Limb (tissue), 2 donors: ENCODE measurements at regions not wholly inside any gene's neighbourhood (a gene's known extent, or its start where the extent isn't known, plus 50 kb on each side); places are given as distances from the start of the nearest gene placed in this dataset.

Experiments
- DNase-seq, 2 donors: peaks; one replicate each; pipeline ENCODE4 v3.0.0-alpha.2; 2016; ENCODE audit errors: extremely low spot score in 2 of 2

- no peak for DNase-seq
Observed at GRCh38 chr17:73783382-73783766, 139.1 kb upstream of the SDK2 start.

- DNase-seq, result no peak
Observed at GRCh38 chr17:73783945-73784603, 139.8 kb upstream of the SDK2 start.

DNA sequence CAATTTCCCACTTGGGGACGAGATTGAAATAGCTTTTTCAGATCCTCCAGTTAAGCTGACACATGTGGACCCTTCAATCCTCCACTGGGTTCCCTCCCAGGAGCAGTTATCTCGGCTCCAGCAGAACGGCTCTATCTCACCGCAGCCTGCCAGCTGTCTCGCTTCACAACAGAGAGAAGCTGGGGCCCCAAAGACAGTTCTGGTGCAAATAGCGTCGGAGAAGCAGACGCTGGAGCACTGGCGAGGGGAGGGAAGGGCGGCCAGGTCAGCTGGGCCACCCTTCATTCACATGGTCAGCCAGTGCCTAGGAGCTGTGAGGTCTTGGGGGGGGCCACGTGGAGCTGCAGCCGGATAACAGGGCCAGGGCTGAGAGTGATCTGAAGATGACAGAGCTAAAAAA is 141.3 kb upstream of the SDK2 start:
- DNase-seq, result no peak

DNA sequence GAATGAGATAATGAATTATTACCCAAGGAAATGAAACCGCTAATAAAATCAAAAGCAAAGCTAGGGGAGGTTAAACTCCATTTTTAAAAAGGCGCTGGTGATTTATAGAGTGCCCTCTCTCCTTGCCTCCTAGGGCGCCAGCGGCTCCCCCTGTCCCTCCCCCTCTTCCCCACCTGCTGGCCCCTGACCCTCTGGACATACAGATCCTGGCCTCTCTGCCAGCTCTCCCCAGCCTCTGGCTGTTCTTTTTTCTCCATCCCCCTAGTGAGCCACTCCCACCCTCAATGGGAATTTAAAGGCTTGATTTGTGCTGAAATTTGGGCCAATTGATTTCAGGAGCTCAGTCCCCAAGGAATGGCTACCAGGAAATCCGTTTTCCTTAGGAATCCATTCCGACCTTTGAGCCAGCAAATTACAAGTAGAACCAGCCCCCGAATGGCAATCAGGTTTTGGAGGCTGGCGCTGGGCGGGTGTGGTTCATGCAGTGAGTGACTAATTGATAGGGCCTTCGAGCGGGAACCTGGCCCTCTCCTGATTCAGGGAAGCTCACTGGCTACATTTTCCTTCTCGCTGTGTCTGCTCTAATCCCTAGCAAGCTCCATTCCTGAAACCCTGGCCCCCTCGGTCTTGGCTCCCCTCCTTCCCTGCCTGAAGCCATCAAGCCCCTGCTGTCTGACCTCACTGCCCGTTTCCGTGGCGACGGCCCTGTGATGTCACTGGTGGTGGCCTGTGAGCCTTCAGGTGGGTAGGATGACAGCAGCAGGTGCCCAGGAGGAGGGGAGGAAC is 141.9 kb upstream of the SDK2 start:
- DNase-seq, result peak in 1 of 2 donors; percentile 54

DNA sequence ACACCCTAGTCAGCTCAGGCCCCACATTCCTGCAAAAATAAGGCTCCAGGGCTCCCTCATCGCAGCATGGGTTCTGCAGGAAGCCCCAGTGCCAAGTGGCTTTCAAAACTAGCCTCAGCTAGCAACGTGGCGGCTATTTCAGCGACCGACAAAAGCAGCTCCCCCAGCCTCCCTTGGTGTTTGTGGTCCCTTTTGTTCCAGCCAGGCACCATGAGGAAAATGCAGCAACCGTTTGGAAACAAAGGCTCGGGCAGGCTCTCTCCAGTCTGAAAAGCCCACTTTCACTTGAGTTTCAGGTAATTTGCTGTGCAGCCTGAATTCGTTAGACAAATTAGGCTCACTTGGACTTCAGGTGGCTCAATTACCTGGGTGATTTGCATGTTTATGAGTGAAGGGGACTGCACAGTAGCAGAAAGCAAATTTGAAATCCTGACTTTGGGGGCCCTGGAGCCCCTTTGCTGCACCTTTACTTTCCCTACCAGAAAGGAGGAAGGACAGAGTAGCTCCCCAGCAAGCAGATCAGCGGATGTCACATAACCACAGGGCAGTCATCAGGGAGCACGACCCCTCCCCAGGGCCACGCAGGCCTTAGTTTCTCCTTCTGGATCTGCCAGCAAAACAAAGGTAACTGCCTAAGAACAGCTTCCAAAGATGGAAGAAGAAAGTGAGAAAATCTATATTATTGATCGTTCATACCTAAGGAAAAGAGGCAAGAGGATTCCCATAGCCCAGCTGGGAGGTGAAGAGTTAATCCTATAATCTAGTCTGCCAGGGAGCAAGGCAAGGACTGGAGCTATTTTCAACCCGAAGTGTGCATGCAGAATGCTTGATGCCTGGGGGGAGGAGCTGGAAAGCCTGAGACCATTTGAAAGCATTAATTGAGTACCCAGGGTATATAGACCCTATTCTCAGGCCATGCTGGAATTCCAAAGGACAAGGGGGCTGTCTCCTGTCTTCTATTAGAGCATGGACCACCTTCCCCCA is 143.1 kb upstream of the SDK2 start:
- no peak for DNase-seq

- no peak for DNase-seq
Observed at GRCh38 chr17:73788111-73788510, 143.9 kb upstream of the SDK2 start.

DNA sequence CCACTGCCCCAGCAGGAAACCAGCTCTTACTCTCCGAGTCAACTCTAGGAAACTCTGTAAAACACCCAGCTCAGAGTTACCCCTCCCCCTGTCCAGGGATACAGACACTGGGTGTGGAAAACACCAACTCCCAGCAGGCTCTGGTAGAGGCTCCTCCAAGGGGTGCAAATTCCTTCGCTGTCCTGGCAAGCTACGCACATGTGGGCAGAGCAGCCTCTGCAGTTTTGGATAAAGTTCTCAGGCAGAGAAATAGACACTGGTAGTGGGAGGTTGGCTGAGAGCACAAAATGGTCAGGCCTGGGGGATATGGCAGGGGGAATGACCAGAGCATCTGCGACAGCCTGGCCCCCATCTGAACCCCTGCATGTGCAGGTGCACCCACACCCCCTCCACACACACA is 146.9 kb upstream of the SDK2 start:
- no peak for DNase-seq

- DNase-seq, result no peak
Observed at GRCh38 chr17:73791631-73792030, 147.4 kb upstream of the SDK2 start.

- DNase-seq, result no peak
Observed at GRCh38 chr17:73792994-73793393, 148.7 kb upstream of the SDK2 start.

GRCh38 chr17:73794336-73794735 is 150.1 kb upstream of the SDK2 start:
- DNase-seq, result no peak

DNA sequence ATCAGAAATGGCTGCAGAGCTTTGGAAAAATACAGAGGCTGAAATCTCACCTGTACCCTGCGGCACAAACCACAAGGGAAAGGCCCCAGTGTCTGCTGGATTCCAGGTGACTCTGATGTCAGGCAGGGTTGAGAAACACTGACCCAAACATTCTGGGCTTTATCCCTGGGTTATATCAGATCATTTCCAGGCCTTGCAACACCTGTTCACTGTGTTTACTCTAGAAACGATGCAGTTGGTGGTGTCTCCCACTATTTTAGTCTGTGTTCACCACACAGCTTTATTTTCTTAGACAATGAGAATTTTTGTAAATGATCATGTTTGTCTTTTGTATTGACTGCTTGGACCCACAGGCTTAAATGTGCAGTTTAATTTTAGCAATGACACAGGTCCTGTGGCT is 151.5 kb upstream of the SDK2 start:
- no peak for DNase-seq

GRCh38 chr17:73797594-73798110 is 153.4 kb upstream of the SDK2 start:
- no peak for DNase-seq

- no peak for DNase-seq
Observed at GRCh38 chr17:73798111-73798748, 154.0 kb upstream of the SDK2 start.

GRCh38 chr17:73799096-73799495 is 154.9 kb upstream of the SDK2 start:
- no peak for DNase-seq

DNA sequence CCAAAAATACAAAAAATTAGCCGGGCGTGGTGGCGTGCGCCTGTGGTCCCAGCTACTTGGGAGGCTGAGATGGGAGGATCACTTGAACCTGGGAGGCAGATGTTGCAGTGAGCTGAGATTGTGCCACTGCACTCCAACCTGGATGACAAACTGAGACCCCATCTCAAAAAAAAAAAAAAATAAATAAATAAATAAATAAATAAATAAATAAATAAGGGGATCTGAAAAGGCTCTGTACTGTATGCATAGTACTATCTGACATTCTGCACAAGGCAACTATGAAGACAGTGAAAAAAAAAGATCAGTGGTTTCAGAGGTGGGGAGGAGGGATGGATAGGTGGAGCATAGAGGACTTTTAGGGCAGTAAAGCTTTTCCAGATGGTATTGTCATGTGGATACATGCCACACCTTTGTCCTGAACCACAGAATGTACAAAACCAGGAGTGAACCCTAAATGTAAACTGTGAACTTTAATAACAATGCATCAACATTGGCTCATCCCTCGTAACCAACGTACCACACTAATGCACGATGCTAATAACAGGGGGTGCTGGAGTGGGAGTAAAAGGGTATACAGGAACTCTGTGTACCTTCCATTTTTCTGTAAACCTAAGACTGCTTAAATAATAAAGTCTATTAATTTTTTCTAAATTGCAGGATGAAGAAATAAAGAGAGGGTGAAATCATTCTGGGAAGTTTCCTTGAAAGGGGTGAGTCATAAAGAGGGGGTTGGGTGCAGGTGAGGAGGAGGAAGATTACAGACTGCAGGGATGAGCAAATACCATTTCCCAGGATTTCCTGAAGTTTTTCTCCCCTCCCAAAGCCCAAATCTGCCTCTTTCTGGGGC is 155.8 kb upstream of the SDK2 start:
- DNase-seq, result no peak

DNA sequence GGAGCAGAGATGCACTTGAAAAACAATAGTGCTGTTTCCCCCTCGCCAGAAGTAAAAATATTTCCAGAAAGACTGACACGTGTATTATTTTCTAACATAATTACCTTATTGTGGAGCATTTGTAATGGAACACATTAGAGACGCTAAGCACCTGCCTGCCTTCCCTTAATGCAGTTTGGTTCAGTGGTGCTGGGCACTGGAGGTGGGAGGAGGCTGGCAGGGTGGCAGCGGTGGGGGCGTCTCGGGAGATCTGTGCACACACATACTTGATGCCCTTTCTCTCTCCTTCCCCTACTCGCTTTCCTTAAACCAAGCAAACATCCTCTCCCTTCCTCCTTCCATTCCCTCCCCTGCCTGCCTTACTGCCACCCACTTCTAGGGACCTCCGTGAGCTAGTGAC is 156.6 kb upstream of the SDK2 start:
- DNase-seq, result no peak

DNA sequence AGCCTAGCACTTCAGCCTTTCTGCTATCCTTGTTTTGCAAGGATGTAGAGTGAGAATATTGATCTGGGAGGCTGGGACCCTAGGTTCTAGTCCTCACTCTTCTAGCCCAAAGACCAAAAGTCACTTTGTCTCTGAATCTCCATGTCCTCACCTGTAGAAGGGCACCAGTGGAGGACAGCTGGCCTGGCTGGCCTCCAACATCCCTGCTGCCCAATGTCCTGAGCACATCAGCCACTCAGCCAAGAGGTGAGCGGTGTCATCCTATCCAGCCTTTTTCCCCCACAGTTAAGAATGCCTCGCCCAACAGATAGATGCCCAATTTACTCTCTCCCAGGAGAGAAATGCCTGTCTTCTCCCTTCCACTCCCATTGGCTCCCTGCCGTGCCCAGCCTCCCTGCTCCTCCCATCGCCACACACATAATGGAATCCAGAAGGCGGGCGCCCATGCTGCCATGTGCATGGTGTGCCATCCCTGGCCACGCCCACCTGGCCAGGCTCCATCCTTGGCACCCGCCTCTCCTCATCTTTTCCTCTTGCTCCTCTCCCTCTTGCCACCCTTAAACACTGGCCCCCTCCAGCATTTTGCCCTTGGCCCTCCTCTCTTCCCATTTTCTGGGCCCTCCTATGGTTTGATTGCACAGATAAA is 157.3 kb upstream of the SDK2 start:
- DNase-seq, result no peak

DNA sequence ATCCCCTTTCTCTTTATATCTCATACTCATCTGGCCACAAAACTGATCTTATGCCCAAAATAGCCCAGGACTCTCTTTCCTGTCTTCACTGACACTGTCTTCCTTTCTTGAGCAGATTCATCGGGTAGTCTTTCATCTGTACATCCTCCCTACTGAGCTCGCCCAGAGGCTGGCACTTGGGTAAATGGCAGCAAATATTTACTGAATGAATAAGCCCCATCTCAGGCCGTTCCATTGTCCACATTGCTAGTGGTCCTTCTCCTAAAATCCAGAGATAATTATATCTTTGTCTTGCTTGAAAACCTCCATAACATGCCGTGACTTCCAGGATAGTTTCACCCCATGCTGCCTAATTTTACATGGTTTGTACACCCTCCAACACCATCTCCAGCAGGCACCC is 158.1 kb upstream of the SDK2 start:
- no peak for DNase-seq

DNA sequence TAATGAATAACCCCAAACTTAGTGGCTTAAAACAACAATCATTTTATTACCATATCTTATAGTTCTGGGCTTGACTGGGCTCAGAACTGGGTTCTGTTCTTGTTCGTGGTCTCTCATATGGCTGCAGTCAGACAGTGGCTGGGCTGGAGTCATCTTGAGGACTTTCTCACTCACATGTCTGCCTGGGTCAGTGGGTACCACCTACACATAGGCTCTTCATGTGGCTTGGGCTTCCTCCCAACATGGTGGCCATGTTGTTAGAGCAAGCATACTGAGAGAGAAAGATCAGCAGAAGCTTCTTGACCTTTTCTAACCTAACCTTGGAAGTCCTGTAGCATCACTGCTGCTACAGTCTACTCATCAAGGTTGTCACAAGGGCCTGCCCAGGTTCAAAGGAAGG is 158.6 kb upstream of the SDK2 start:
- no peak for DNase-seq

DNA sequence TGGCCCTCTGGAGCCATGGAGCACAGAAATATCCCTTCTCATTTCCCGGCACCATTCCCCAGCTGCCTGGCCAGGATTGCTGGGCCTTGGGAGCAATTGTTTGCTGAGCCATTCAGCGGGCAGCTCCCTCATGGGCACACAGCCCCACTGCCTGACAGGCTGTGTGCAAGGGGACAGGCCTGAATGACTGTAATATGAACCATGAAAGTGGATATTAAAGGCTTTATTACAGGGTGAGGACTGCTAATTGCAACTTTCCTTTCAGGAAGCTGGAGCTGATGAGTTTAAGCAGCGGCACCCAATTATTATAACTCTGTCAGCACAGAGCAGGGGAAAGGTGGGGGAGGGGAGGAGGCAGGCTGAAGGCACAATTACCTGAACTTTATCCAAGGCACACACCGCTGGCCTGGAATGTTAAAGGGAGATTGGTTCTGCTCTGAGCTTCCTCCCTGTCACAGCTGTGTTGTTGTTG is 159.8 kb upstream of the SDK2 start:
- DNase-seq, result no peak
